ENCODE measurements at regions not wholly inside any gene's neighbourhood (a gene's known extent, or its start where the extent isn't known, plus 50 kb on each side); places are given as distances from the start of the nearest gene placed in this dataset.

- TF ChIP-seq CTCF (IDR thresholded peaks at IDR 0.05; ENCODE audit: insufficient read depth, low read length, poor library complexity, severe bottlenecking): no peak
- Histone ChIP-seq H3K27me3 (replicated peaks; ENCODE audit: control insufficient read depth, insufficient read depth, low read length) (no peaks in the 10 kb centered on the region), H3K36me3 (ENCODE audit: control insufficient read depth, insufficient read depth, low read length) (no peaks in the 10 kb centered on the region), H3K4me3 (replicated peaks; ENCODE audit: low read depth, low read length) (no peak overlapping the region)
- DNase-seq (ENCODE audit: extremely low read depth, insufficient read length): no peak
Observed at GRCh38 chr6:81575442-81575841, 177.0 kb downstream of the TENT5A start.

GRCh38 chr6:81572020-81572419 is 180.5 kb downstream of the TENT5A start:
- no peak overlapping the region for H3K4me3 ChIP-seq (replicated peaks; ENCODE audit: low read depth, low read length)
- no peaks in the 10 kb centered on the region for H3K27me3 ChIP-seq (replicated peaks; ENCODE audit: control insufficient read depth, insufficient read depth, low read length)
- H3K36me3 ChIP-seq (ENCODE audit: control insufficient read depth, insufficient read depth, low read length): no peaks in the 10 kb centered on the region
- no peak for DNase-seq (ENCODE audit: extremely low read depth, insufficient read length)
- TF ChIP-seq CTCF (IDR thresholded peaks at IDR 0.05; ENCODE audit: insufficient read depth, low read length, poor library complexity, severe bottlenecking): no peak

GRCh38 chr6:81570681-81571080 is 181.8 kb downstream of the TENT5A start:
- Histone ChIP-seq H3K4me3 (replicated peaks; ENCODE audit: low read depth, low read length) (no peak overlapping the region), H3K36me3 (ENCODE audit: control insufficient read depth, insufficient read depth, low read length) (no peaks in the 10 kb centered on the region), H3K27me3 (replicated peaks; ENCODE audit: control insufficient read depth, insufficient read depth, low read length) (no peaks in the 10 kb centered on the region)
- no peak for DNase-seq (ENCODE audit: extremely low read depth, insufficient read length)
- TF ChIP-seq CTCF (IDR thresholded peaks at IDR 0.05; ENCODE audit: insufficient read depth, low read length, poor library complexity, severe bottlenecking): no peak

GRCh38 chr6:81568973-81569372 is 183.5 kb downstream of the TENT5A start:
- no peak for DNase-seq (ENCODE audit: extremely low read depth, insufficient read length)

GRCh38 chr6:81565071-81565470 is 187.4 kb downstream of the TENT5A start:
- Histone ChIP-seq H3K27me3 (replicated peaks; ENCODE audit: control insufficient read depth, insufficient read depth, low read length) (no peaks in the 10 kb centered on the region), H3K36me3 (ENCODE audit: control insufficient read depth, insufficient read depth, low read length) (no peaks in the 10 kb centered on the region), H3K4me3 (replicated peaks; ENCODE audit: low read depth, low read length) (no peak overlapping the region)
- no peak for DNase-seq (ENCODE audit: extremely low read depth, insufficient read length)
- no peak for TF ChIP-seq CTCF (IDR thresholded peaks at IDR 0.05; ENCODE audit: insufficient read depth, low read length, poor library complexity, severe bottlenecking)

More at GRCh38 chr6:81568973-81569372, 183.5 kb downstream of the TENT5A start:
- no peaks in the 10 kb centered on the region for H3K36me3 ChIP-seq (ENCODE audit: control insufficient read depth, insufficient read depth, low read length)
- no peaks in the 10 kb centered on the region for H3K27me3 ChIP-seq (replicated peaks; ENCODE audit: control insufficient read depth, insufficient read depth, low read length)
- no peak for TF ChIP-seq CTCF (IDR thresholded peaks at IDR 0.05; ENCODE audit: insufficient read depth, low read length, poor library complexity, severe bottlenecking)
- H3K4me3 ChIP-seq (replicated peaks; ENCODE audit: low read depth, low read length): no peak overlapping the region

- H3K4me3 ChIP-seq (replicated peaks; ENCODE audit: low read depth, low read length): no peak overlapping the region
- no peaks in the 10 kb centered on the region for H3K36me3 ChIP-seq (ENCODE audit: control insufficient read depth, insufficient read depth, low read length)
- DNase-seq (ENCODE audit: extremely low read depth, insufficient read length): no peak
- no peaks in the 10 kb centered on the region for H3K27me3 ChIP-seq (replicated peaks; ENCODE audit: control insufficient read depth, insufficient read depth, low read length)
- TF ChIP-seq CTCF (IDR thresholded peaks at IDR 0.05; ENCODE audit: insufficient read depth, low read length, poor library complexity, severe bottlenecking): no peak
Observed at GRCh38 chr6:81564470-81565068, 187.9 kb downstream of the TENT5A start.
